GM20431 (cell line): ENCODE measurements at regions not wholly inside any gene's neighbourhood (a gene's known extent, or its start where the extent isn't known, plus 50 kb on each side); places are given as distances from the start of the nearest gene placed in this dataset.

Source experiments
- in situ Hi-C: fragments of 300-500 bp; cut with MseI, MboI; formaldehyde crosslinking; loops from one replicate; pipeline ENCODE4 v1.15.0; 2020; ENCODE audit warnings: low sequenced_read_pairs; ENCODE audit not compliant: unreplicated experiment

DNA sequence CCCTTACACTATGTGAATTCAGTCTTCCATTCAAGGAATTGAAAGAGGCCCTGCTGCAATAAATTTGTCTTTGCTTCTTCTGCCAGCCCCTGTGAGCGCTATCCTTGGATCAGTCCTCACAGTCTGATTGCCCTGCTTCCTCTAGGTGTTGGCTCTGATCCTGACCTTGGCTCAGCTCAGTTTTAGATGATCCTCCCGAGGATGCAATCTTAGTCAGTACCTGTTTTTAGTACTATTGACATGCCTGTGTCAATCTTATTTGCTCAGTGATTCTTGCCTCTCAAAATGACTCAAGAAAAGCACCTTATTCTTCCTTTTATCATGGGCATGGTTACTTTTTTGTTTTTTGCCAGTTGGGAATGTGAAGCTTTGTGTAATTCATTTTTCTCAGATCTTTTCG is 101.4 kb upstream of the KCNK1 start:
- in situ Hi-C loops: no loop called here

DNA sequence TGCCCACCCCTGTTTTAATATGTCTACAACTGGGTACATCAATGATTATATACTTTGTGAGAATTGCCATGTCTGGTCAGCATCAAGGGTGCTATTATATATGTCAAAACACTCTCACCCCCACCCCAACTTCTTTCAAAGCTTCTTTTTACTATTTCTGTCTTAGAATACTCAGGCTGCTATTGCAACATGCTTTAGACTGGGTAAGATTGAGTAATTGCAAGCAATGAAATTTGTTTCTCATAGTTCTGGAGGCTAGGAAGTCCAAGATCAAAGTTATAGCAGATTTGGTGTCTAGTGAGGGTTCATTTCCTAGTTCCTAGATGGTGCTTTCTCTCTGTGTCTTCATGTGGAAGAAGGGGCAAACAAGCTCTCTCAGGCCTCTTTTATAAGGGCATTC is 100.5 kb upstream of the KCNK1 start:
- in situ Hi-C loops: no loop called here

DNA sequence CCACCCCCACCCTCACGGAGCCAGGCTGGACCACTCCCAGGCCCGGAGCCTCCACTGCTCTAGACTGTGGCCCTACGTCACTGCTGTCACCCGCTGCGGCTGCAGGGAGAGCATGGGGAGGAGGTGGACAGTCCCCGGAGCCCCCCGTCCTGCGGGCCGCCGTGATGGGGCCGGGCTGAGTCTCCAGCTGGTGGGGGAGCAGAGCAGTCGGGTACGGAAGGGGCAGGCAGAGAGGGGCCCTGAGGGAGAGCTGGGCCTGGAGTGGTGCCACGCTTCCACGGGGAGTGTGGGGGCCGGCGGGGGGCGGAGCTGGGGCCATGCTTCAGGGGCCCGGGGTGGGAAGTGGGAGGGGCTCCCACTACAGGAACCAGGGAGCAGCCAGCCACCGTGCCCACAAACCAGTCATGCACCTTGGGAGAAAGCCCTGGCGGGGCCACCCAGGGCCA is 98.9 kb upstream of the KCNK1 start:
- in situ Hi-C loops: no loop called here

GRCh38 chr1:233516732-233517131 is 97.2 kb upstream of the KCNK1 start:
- in situ Hi-C loops: no loop called here

GRCh38 chr1:233518344-233518743 is 95.6 kb upstream of the KCNK1 start:
- in situ Hi-C loops: no loop called here

DNA sequence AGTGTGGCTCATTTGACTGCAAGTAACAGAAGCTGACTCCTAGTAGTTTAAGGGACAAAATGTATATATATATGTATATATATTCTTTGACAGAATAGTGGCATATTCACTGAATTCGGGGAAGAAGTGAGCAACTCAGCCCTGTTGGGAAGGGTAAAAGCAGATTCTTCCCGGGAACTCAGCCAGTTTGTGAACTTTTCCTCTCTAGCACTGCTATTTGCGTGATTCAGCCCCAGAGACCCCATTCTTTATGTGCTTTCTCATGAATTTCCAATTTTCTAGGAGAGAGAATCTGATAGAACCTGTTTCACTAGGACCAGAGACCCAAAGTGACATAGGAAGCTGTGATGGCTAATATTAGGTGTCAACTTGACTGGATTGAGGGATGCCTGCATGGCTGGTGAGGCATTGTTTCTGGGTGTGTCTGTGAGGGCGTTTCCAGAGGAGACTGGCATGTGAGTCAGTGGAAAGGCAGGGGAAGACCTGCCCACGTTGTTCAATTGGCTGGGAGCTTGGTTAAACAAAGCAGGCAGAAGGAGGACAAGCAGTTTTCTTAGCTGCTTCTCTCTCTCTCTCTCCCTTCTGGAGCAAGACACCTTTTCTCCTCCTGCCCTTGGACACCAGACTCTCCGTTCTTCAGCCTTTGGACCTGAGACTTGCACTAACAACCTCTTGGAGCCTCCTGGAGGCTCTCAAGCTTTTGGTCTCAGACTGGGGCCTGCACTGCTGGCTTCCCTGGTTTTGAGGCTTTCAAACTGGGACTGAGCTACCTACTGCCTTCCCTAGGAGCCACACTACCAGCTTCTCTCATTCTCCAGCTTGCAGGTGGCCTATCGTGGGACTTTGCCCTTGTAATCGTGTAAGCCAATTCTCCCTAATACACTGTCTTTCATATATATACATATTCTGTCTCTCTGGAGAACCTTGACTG is 93.4 kb upstream of the KCNK1 start:
- in situ Hi-C loops: no loop called here

DNA sequence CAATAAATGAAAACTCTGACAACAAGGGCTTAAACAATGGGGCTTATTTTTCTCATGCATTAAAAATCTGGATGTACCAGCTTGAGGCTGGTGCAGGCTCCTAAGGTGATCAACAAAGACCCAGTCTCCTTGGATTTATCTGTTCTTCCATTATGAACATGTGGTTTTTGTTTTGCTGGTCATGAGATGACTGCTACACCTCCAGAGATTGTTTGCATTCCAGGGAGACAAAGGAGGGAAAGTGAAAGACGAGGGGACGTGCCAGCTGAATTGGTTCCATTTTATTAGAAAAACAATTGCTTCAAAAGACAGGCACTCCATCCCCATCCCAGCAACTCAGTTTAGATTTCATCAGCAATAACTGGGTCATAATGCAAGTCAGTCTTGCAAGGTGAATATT is 90.9 kb upstream of the KCNK1 start:
- in situ Hi-C loops: no loop called here

GRCh38 chr1:233527818-233528217 is 86.1 kb upstream of the KCNK1 start:
- in situ Hi-C loops: no loop called here

GRCh38 chr1:233530665-233531386 is 83.1 kb upstream of the KCNK1 start:
- in situ Hi-C loops: no loop called here

GRCh38 chr1:233540816-233541215 is 73.1 kb upstream of the KCNK1 start:
- in situ Hi-C loops: no loop called here

- in situ Hi-C loops: no loop called here
Measured at GRCh38 chr1:233543338-233544255, 70.3 kb upstream of the KCNK1 start.

DNA sequence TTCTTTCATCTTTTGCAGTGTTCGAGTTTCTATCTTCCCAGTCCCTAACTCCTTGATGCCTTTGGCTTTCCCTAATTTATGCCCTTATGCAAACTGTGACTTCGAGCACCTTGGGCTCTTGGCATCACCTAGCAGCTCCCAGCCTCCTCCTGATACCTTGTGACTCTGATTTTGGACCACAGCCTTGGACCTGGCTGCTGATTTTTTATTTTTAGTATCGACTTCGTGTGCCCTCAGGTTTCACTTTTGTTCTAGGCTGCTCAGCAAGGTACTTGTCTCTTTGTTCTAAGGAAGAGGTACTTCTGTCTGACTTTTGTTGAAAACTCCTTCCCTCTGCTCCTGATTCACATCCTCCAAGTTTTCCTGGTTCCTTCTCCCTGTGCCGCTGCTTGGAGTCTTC is 69.6 kb upstream of the KCNK1 start:
- in situ Hi-C loops: no loop called here

GRCh38 chr1:233547726-233548125 is 66.2 kb upstream of the KCNK1 start:
- in situ Hi-C loops: no loop called here

DNA sequence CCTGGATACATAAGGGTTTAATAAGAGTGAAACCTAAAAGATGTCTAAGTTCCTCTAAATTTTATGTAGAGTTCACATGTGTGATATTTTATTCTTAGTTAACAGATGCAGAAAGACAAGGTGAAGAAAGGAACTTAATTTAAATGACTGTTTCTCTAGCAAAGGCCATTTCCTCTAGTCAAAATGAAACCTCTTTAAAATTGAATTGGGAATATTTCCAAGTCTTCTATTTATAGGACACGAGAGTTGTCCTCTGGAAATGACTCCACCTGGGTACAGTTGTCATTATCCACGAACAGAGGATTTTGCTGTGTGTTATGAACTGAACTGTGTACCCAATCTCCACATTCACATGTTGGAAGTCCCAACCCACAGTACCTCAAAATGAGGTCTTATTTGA is 64.5 kb upstream of the KCNK1 start:
- in situ Hi-C loops: no loop called here

DNA sequence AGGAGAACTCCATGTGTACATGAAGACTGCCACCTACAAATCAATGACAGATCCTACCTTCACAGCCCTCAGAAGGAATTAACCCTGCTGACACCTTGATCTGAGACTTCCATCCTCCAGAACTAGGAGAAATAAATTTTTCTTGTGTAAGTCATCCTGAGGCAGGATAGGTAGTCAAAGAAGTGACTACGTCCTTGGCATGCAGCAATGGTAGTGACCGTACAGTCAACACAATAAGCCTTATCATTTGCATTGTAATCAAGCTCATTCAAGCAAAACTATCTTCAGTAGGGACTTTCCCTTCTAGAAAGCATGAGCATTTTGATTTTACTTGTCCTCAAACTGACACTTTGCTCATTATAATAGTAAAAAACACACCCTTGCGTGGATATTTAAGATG is 64.0 kb upstream of the KCNK1 start:
- in situ Hi-C loops: no loop called here

- in situ Hi-C loops: no loop called here
Measured at GRCh38 chr1:233554037-233554436, 59.9 kb upstream of the KCNK1 start.

- in situ Hi-C loops: no loop called here
Measured at GRCh38 chr1:233561708-233562426, 52.0 kb upstream of the KCNK1 start.
